Type B pancreatic cell (in vitro differentiated cells): ENCODE measurements at regions not wholly inside any gene's neighbourhood (a gene's known extent, or its start where the extent isn't known, plus 50 kb on each side); places are given as distances from the start of the nearest gene placed in this dataset.
A peak's percentile ranks its signal among the peaks of the same experiment; 100 is the strongest.

Source experiments
- DNase-seq: peaks from one replicate; pipeline ENCODE4 v3.0.0; 2021; ENCODE audit warnings: mixed read lengths; ENCODE audit not compliant: unreplicated experiment; ENCODE audit errors: extremely low spot score
- H3K27ac Mint-ChIP-seq: 2 replicates; pipeline ENCODE4 v1.8.0; 2021; ENCODE audit warnings: mild to moderate bottlenecking, mixed read lengths
- H3K27me3 Mint-ChIP-seq: 2 replicates; pipeline ENCODE4 v1.8.0; 2021; ENCODE audit warnings: mixed read lengths
- H3K36me3 Mint-ChIP-seq: 2 replicates; pipeline ENCODE4 v1.8.0; 2021; ENCODE audit warnings: mixed read lengths
- H3K4me1 Mint-ChIP-seq: one replicate; pipeline ENCODE4 v1.8.0; 2021; ENCODE audit warnings: mixed read lengths; ENCODE audit not compliant: unreplicated experiment
- H3K4me3 Mint-ChIP-seq: 2 replicates; pipeline ENCODE4 v1.8.0; 2021; ENCODE audit warnings: mild to moderate bottlenecking, mixed read lengths
- H3K9me3 Mint-ChIP-seq: 2 replicates; pipeline ENCODE4 v1.8.0; 2021; ENCODE audit warnings: mixed read lengths
- CTCF ChIP-seq: fragments of 200-600 bp; sonication (generic); conservative IDR thresholded peaks from 2 replicates; pipeline ENCODE4 v1.5.0; 2021; ENCODE audit warnings: antibody characterized with exemption, mild to moderate bottlenecking

- peaks cover 4% of the 10 kb centered on the region for H3K9me3 Mint-ChIP-seq
- TF ChIP-seq CTCF = no peak
- peak overlapping the region; percentile 34 for H3K27ac Mint-ChIP-seq
- H3K27me3 Mint-ChIP-seq = peaks cover 3% of the 10 kb centered on the region
- no peak overlapping the region for H3K4me3 Mint-ChIP-seq
- DNase-seq = no peak
- H3K4me1 Mint-ChIP-seq = peaks cover 7% of the 10 kb centered on the region
- H3K36me3 Mint-ChIP-seq = no peaks in the 10 kb centered on the region
Observed at GRCh38 chr14:61641914-61642613, 53.2 kb upstream of the HIF1A start.

- Mint-ChIP-seq H3K27me3 (peaks cover 3% of the 10 kb centered on the region), H3K4me3 (no peak overlapping the region), H3K27ac (no peak overlapping the region), H3K36me3 (no peaks in the 10 kb centered on the region), H3K9me3 (peaks cover 4% of the 10 kb centered on the region), H3K4me1 (peaks cover 7% of the 10 kb centered on the region)
- no peak for DNase-seq
- no peak for TF ChIP-seq CTCF
Observed at GRCh38 chr14:61642614-61642982, 52.7 kb upstream of the HIF1A start.

GRCh38 chr14:61643555-61643954 is 51.8 kb upstream of the HIF1A start:
- H3K4me1 Mint-ChIP-seq = peaks cover 7% of the 10 kb centered on the region
- no peak overlapping the region for H3K4me3 Mint-ChIP-seq
- TF ChIP-seq CTCF = no peak
- peaks cover 3% of the 10 kb centered on the region for H3K27me3 Mint-ChIP-seq
- H3K36me3 Mint-ChIP-seq = no peaks in the 10 kb centered on the region
- H3K9me3 Mint-ChIP-seq = no peaks in the 10 kb centered on the region
- H3K27ac Mint-ChIP-seq = no peak overlapping the region
- DNase-seq = no peak

GRCh38 chr14:61644175-61644574 is 51.1 kb upstream of the HIF1A start:
- no peak for DNase-seq
- TF ChIP-seq CTCF = no peak
- Mint-ChIP-seq H3K27me3 (peaks cover 3% of the 10 kb centered on the region), H3K27ac (no peak overlapping the region), H3K9me3 (no peaks in the 10 kb centered on the region), H3K4me1 (peaks cover 7% of the 10 kb centered on the region), H3K4me3 (no peak overlapping the region), H3K36me3 (no peaks in the 10 kb centered on the region)

GRCh38 chr14:61644834-61645233 is 50.5 kb upstream of the HIF1A start:
- Mint-ChIP-seq H3K36me3 (no peaks in the 10 kb centered on the region), H3K27me3 (peaks cover 3% of the 10 kb centered on the region), H3K27ac (no peak overlapping the region), H3K4me3 (no peak overlapping the region), H3K4me1 (peaks cover 7% of the 10 kb centered on the region), H3K9me3 (no peaks in the 10 kb centered on the region)
- TF ChIP-seq CTCF = no peak
- DNase-seq = no peak

GRCh38 chr14:61645247-61645646 is 50.1 kb upstream of the HIF1A start:
- no peaks in the 10 kb centered on the region for H3K36me3 Mint-ChIP-seq
- no peaks in the 10 kb centered on the region for H3K9me3 Mint-ChIP-seq
- peaks cover 7% of the 10 kb centered on the region for H3K4me1 Mint-ChIP-seq
- no peak overlapping the region for H3K4me3 Mint-ChIP-seq
- DNase-seq = no peak
- H3K27ac Mint-ChIP-seq = no peak overlapping the region
- TF ChIP-seq CTCF = no peak
- peaks cover 3% of the 10 kb centered on the region for H3K27me3 Mint-ChIP-seq
